Osteoblast (primary cell): ENCODE measurements at regions not wholly inside any gene's neighbourhood (a gene's known extent, or its start where the extent isn't known, plus 50 kb on each side); places are given as distances from the start of the nearest gene placed in this dataset.

Source experiments
- DNase-seq: peaks from one replicate; pipeline ENCODE4 v3.0.0; 2011; ENCODE audit warnings: low spot score, mixed read lengths; ENCODE audit not compliant: insufficient read length; ENCODE audit errors: missing footprints
- H2AFZ ChIP-seq: 2 replicates; pipeline ENCODE4 v1.6.0; 2011; ENCODE audit warnings: mild to moderate bottlenecking, low read length
- H3K27ac ChIP-seq: 2 replicates; pipeline ENCODE4 v1.5.1; 2011; ENCODE audit warnings: mild to moderate bottlenecking, low read depth, low read length, moderate library complexity
- H3K27me3 ChIP-seq: 2 replicates; pipeline ENCODE4 v1.6.0; 2012; ENCODE audit warnings: mild to moderate bottlenecking, control low read depth, inconsistent platforms, low read length, moderate library complexity; ENCODE audit not compliant: insufficient read depth
- H3K36me3 ChIP-seq: 2 replicates; pipeline ENCODE4 v1.5.1; 2011; ENCODE audit warnings: mild to moderate bottlenecking, low read length, control low read depth, moderate library complexity; ENCODE audit not compliant: insufficient read depth
- H3K4me1 ChIP-seq: 2 replicates; pipeline ENCODE4 v1.5.1; 2011; ENCODE audit warnings: mild to moderate bottlenecking, low read length, control low read depth, moderate library complexity; ENCODE audit not compliant: insufficient read depth
- H3K4me2 ChIP-seq: 2 replicates; pipeline ENCODE4 v1.6.0; 2011; ENCODE audit warnings: mild to moderate bottlenecking, low read length; ENCODE audit not compliant: insufficient read depth
- H3K4me3 ChIP-seq: fragments of 200-600 bp; sonication (generic); 3 replicates; pipeline ENCODE4 v1.5.1; 2012; ENCODE audit warnings: mild to moderate bottlenecking, low read length, inconsistent platforms; ENCODE audit not compliant: insufficient read depth
- H3K79me2 ChIP-seq: 2 replicates; pipeline ENCODE4 v1.6.0; 2012; ENCODE audit warnings: mild to moderate bottlenecking, low read length, control low read depth, inconsistent platforms; ENCODE audit not compliant: insufficient read depth
- H3K9me3 ChIP-seq: 2 replicates; pipeline ENCODE4 v1.5.1; 2011; ENCODE audit warnings: low read depth, low read length, control low read depth
- H4K20me1 ChIP-seq: 2 replicates; pipeline ENCODE4 v1.6.0; 2012; ENCODE audit warnings: mild to moderate bottlenecking, low read length, control low read depth; ENCODE audit not compliant: insufficient read depth
- TF ChIP-seq, protein P1 (sequence below): IDR thresholded peaks from 2 replicates; pipeline ENCODE4 v1.5.1; 2011; ENCODE audit warnings: mild to moderate bottlenecking, low read depth, low read length, moderate library complexity; ENCODE audit errors: extremely low read depth

DNA sequence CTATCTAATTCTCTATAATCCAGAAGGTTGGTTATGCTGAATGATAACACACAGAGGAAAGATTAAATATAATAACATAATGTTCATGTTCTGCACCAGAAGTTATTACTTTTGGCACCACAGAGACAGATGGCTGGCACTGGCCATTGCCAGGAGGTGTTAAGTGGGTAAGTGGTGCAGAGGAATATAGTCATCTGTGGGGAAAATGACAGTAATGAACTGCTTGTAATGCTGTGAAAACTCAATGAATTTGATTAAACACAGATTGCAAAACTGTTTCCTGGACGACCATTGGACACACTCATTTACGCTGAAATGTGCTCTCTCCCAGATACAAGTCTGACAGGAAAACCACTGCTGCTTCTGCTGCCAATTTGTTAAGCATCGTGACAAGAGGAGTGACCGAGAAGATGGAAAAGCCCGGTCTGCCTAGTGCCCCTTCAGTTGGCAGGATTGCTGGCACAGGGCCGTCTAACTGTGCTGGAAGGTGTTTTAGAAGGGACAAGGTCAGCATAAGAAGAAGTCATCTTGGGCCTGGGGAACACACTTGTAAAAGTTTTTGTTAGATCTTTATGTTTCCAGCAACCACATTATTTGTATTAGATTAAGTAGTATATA, 567.4 kb downstream of the CBLN4 start:
- Histone ChIP-seq H3K4me2 (no peak overlapping the region), H2AFZ (no peak overlapping the region), H3K27me3 (no peaks in the 10 kb centered on the region), H3K4me1 (no peaks in the 10 kb centered on the region), H3K36me3 (no peaks in the 10 kb centered on the region), H3K9me3 (peaks cover 6% of the 10 kb centered on the region), H3K79me2 (no peaks in the 10 kb centered on the region), H4K20me1 (no peaks in the 10 kb centered on the region), H3K27ac (no peak overlapping the region), H3K4me3 (no peak overlapping the region)
- TF ChIP-seq, protein P1, sequence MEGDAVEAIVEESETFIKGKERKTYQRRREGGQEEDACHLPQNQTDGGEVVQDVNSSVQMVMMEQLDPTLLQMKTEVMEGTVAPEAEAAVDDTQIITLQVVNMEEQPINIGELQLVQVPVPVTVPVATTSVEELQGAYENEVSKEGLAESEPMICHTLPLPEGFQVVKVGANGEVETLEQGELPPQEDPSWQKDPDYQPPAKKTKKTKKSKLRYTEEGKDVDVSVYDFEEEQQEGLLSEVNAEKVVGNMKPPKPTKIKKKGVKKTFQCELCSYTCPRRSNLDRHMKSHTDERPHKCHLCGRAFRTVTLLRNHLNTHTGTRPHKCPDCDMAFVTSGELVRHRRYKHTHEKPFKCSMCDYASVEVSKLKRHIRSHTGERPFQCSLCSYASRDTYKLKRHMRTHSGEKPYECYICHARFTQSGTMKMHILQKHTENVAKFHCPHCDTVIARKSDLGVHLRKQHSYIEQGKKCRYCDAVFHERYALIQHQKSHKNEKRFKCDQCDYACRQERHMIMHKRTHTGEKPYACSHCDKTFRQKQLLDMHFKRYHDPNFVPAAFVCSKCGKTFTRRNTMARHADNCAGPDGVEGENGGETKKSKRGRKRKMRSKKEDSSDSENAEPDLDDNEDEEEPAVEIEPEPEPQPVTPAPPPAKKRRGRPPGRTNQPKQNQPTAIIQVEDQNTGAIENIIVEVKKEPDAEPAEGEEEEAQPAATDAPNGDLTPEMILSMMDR, result no peak
- no peak for DNase-seq

DNA sequence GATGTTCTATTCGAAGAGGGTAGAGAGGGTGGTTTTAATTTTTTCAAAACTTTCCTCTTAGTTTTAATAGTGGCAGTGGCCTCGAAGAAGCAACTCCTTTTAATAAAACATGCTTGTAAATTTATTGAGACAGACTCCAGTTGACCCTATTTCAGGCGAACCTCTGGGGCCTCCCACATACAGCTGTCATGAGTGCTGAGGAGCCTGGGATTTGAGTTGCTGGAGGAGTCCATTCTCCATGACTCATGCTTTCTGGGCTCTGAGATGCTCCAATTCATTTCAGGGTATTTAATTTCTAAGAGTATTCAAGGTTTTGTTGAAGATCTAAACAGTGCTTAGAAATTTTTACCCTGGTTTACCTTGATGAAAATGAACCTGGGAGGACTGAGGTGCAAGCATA, 580.4 kb downstream of the CBLN4 start:
- Histone ChIP-seq H3K27ac (no peak overlapping the region), H3K9me3 (peaks cover 2% of the 10 kb centered on the region), H3K4me1 (no peaks in the 10 kb centered on the region), H2AFZ (no peak overlapping the region), H3K36me3 (no peaks in the 10 kb centered on the region), H3K4me3 (no peak overlapping the region), H3K4me2 (no peak overlapping the region), H3K79me2 (no peaks in the 10 kb centered on the region), H4K20me1 (no peaks in the 10 kb centered on the region), H3K27me3 (no peaks in the 10 kb centered on the region)
- TF ChIP-seq, protein P1, result no peak
- no peak for DNase-seq

DNA sequence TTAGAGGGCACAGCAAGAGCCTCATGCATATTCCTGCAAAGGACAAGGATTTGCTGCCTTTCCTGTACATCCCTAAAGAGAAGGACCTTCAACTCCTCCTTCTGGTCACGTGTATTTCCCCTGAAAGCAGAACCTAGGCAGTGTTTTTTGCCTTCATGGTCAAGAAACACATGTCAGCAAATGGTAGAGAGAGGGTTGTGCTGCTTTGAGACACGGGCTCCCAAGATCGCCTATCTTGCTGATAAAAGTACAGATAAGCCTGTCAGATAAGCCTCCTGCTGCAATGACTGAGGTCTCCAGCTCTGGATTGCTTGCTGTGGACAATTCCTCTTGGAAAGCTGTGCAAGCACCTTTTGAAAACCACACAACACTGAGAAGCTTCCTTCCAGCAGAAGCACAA, 580.8 kb downstream of the CBLN4 start:
- no peaks in the 10 kb centered on the region for H3K36me3 ChIP-seq
- H3K27ac ChIP-seq, result no peak overlapping the region
- H2AFZ ChIP-seq, result no peak overlapping the region
- peaks cover 2% of the 10 kb centered on the region for H3K9me3 ChIP-seq
- no peaks in the 10 kb centered on the region for H4K20me1 ChIP-seq
- no peaks in the 10 kb centered on the region for H3K27me3 ChIP-seq
- H3K79me2 ChIP-seq, result no peaks in the 10 kb centered on the region
- H3K4me3 ChIP-seq, result no peak overlapping the region
- TF ChIP-seq, protein P1, result no peak
- H3K4me1 ChIP-seq, result no peaks in the 10 kb centered on the region
- H3K4me2 ChIP-seq, result no peak overlapping the region
- DNase-seq, result no peak

GRCh38 chr20:55417836-55418235, 587.5 kb downstream of the CBLN4 start:
- H3K9me3 ChIP-seq, result peaks cover 2% of the 10 kb centered on the region

More at GRCh38 chr20:55417836-55418235, 587.5 kb downstream of the CBLN4 start:
- TF ChIP-seq, protein P1, result no peak
- H3K79me2 ChIP-seq, result no peaks in the 10 kb centered on the region
- H4K20me1 ChIP-seq, result no peaks in the 10 kb centered on the region
- no peaks in the 10 kb centered on the region for H3K36me3 ChIP-seq
- H3K4me2 ChIP-seq, result no peak overlapping the region
- H3K4me3 ChIP-seq, result no peak overlapping the region
- no peak overlapping the region for H2AFZ ChIP-seq
- H3K4me1 ChIP-seq, result no peaks in the 10 kb centered on the region
- no peak overlapping the region for H3K27ac ChIP-seq
- DNase-seq, result no peak
- no peaks in the 10 kb centered on the region for H3K27me3 ChIP-seq
